NCI-H2227 treated with DMSO at 0.1 percent for 48 hours (cell line): ENCODE measurements at regions not wholly inside any gene's neighbourhood (a gene's known extent, or its start where the extent isn't known, plus 50 kb on each side); places are given as distances from the start of the nearest gene placed in this dataset.
"Not testable (repeated sequence)": the region's sequence is repeated elsewhere in the genome, so short reads cannot be mapped to it uniquely, and the experiment has no call there.

Experiments used
- DNase-seq: peaks from one replicate; lab custom pipeline; 2025; lab: John Stamatoyannopoulos, UW

DNA sequence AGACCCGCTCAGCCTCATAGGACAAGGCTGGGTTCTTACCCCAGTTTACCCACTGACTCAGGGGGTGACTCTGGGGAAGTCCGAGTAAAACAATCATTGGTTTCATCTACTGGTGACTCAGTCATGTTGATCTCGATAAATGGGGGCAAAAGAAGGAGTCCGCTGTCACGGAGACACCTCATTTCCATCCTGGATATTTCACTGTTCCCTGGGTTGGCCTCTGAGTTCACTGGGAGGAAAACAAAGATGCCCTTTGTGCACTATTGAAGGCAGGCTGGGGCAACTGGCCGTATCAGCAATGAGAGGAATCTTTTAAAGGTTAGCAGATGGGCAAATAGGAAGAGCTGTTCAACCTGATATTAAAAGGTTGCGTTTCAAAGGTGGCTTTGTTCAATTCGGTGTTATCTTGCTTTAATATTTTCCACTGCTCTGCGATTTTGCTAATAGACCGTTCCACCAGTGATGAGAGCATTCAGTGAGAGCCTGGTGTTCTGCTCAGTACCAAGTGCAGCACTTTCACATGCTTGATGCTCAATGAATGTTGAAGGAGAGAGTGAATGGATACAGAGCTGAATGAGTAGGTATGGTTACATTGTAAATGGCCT, 110.2 kb upstream of the EGFLAM start:
- no peak for DNase-seq

DNA sequence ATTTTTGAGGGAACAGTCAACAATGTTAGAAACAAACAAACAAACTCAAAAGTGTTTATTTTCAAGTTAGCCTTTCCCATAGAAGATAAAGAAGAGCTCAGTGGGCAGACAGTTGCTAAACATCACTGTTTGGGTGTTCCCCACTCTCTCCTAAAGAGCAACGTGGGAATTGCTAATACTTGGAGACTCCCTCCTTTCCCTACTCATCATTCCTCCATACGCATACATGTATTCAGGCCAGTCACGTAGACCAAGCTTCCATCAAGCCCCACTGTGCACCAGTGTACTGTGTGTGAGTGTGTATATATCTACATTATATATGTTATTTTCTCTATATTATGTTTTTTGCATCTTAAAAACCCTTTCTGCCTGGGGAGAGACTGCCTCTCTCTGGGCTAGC, 115.0 kb upstream of the EGFLAM start:
- no peak for DNase-seq

DNA sequence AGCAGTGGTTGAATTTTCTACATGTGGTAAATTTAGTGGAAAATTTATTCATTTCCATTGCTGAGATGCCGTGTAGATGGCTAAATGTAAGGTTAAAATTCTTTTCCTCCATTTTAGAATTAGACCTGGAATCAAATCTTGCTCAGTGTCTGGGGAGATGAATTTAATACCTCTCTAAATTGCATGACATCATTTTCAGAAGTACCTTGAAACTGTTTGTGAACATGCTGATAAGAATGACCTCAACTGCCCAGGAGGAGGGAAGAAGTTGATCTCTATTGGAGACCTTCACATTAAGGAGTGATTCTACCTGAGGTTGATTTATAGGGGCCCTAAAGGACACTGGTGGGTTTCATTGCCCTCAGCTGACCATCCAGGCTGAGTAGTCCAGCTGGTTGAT, 116.7 kb upstream of the EGFLAM start:
- no peak for DNase-seq

DNA sequence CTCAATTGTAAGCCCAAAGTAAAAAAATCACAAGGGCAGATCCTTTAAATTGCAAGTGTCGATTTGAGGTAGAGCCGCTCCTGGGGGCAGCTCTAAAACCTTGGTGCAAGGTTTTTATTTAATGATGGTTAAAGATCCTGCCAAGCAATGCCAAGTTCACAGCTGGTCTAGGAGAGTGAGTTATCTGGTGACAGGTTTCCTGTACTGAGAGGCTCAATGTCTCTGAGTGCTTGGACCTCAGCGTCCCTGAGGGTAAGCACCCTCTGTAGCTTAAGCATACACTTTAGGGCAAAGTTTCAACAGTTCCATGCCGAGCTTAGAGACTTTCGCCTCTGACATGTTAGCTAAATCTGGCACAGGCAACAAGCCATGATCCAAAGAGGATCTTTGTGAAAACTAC, 119.8 kb upstream of the EGFLAM start:
- DNase-seq = no peak

DNA sequence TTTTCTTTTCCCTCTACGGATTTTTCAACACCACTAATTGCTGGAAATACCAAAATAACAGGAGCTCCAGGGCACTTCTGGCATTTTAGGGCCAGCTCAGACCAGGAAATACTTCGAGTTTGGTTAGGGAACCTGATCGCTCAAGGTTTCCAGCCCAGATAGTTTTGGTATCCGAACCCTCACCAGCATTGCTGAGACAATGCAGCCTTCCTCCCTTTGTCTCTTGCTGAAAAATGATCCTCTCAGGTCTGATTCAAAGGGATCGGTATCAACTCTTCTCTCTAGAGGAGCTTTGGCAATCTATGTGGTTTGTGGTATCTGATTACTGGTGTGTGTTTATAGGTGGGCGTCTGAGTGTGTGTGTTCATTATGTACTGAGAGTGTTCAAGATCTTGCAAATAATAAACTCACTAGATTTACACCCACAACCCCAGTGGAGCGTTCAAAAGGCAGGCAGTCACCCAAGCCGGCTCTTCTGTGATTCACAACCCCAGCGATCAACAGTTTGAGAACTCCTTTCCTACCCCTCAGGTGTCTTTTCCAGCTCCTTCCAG, 122.8 kb upstream of the EGFLAM start:
- no peak for DNase-seq

DNA sequence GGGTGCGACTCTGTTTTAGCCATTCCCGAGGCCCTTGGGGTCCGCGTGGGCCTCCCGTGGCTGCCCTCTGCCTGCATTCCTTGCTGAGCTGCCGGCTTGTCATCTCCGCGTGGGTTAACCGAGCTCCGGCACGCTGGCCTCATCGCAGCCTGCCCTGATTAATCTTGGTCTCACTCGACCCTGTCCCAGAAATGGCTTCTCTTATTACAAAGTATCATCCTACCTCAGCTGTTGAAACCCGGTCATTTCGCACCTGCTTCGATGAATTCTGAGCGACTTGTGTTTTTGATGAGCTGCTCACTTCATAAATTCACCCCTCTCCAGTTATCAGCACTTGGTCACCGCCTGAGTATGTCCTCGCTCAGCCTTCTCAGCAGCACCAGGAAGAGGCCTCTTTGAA, 123.5 kb upstream of the EGFLAM start:
- no peak for DNase-seq

DNA sequence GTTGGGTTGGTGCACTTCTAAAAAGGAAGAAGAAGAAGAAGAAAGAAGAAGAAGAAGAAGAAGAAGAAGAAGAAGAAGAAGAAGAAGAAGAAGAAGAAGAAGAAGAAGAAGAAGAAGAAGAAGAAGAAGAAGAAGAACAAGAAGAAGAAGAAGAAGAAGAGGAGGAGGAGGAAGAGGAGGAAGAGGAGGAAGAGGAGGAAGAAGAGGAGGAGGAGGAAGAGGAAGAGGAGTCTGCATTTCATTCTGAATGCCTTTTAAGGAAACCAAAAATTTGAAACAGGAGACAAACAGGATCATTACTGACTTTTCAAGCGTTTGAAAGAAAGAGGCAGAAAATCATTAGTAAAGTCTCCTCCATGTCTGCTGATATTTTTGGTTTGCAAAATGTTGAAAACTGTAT, 124.1 kb upstream of the EGFLAM start:
- DNase-seq = not testable (repeated sequence)

DNA sequence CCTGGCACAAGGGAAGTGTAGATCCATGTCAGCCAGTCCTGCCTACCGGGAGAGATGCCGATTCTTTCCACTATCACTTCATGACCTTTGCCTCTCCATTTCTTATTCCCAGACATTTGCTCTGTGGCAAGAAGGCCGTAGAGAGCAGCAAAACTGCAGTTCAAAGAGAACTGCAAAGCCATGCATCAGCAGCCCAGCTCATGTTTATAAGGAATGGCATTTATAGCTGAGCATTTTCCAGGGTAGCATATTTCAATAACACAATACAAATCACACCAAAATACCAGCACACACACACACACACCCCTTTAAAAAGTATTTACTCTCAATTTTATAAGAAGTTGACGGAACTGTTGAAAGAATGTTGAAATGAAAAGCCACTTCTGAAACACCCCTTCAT, 126.7 kb upstream of the EGFLAM start:
- DNase-seq = no peak

DNA sequence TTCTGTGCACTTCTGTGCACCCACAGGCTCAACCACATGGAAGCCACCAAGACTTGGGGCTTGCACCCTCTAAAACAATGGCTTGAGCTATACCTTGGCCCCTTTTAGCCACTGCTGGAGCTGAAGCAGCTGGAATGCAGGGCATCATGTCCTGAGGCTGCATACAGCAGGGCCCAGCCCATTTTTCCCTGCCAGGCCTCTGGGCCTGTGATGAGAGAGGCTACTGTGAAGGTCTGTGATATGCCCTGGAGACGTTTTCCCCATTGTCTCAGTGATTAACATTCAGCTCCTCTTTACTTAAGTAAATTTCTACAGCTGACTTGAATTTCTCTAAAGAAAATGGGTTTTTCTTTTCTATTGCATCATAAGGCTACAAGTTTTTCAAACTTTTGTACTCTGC, 134.0 kb upstream of the EGFLAM start:
- no peak for DNase-seq

DNA sequence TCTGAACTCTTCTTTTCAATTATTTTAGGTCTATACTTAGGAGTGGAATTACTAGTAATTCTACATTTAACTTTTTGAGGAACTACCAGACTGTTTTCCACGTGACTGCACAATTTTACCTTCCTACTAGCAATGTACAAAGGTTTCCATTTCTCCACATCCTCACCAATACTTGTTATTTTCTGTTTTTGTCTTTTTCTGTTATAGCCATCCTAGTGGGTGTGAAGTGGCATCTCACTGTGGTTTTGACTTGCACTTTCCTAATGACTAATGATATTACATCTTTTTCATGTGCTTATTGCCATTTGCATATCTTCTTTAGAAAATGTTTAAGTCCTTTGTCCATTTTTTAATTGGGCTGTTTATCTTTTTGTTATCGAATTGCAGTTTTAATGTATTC, 136.9 kb upstream of the EGFLAM start:
- no peak for DNase-seq

DNA sequence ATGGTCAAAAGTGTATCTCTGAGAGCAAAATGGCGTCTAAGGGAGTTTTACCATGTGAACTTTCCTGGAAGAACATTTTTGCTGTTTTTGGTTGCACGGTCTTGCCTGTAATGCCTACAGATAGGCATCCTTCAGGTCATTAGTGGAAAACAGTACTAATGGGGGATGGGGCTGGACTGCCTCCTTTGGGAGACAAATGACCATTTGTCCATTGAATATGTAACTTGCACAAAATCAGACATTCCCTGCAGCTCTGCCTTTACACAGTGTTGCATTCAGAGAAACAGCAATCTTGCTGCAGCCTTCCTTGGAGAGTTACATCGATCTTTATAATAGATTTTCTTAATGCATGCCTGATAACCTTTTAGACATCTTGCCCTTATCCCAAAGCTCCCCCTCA, 138.5 kb upstream of the EGFLAM start:
- no peak for DNase-seq

DNA sequence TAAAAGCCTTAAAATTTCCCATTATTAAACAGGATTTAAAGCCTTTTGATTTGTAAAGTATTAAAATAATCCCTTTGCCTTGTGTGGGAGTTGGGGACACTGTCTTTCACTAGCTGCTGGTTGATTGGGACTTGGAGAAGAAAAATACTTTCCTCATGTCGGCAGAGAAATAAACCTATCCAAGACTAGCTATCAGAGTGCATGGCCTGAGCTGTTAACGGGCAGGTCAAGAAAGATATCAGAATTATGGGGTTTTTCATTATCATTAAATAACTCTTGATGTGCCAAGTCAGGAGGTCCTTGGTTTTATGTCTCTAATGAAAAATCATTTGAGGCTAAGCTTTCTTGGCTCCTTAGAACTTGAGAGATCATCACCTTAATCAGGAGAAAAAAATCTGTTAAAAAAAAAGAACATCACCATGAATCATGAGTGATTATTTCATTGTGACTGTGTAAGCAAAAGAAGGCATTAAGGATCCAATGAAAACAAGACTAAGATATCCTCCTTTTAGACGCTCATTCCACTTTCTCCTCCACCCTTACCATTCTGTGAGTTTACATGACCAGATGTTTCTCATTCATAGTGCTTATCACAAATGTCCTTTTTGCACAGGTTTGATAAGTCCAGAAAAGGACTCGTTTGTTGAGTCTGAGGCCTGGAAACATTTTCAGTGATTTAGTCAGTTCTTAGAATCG, 140.4 kb upstream of the EGFLAM start:
- no peak for DNase-seq

DNA sequence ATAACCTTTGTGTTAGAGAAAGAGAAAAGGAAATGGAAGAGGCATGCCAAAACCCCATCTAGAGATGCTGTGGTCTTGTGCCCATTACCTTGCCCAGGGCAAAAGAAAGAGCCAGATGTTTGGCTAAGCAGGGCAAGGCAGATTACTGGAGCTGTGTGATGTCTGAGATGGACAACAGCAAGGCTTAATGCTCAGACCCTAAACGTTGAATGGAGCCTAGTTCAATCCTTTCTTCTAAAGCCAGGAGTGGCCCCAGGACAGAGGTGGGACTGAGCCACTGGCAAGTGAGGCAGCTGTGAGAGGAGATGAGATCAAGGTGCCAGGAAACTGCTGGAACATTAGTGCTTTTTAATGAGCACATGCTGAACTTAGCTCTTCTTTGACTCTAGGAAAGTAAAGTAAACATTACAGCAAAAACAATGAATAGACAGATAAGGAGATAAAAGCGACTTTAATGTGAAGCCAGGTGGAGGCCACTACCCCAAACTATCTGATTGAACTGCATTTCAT, 143.0 kb upstream of the EGFLAM start:
- DNase-seq = no peak

DNA sequence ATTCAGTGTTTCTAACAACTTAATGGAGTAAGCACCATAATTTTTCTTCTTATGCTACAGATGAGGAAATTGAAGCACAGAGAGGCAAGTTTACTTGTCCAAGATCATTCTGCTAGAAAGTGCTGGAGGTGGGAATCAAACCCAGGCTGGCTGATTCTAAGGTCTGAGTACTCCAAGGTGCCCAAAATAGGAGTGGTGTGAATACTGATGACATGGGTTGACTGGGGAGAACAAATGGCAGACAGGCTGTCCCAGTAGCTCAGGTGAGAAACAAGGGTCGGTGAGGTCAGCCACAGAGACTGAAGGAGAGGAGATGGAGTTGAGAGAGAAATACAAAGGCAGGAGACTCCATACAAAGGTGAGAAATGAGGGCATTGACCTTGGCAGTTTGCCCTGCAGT, 144.5 kb upstream of the EGFLAM start:
- no peak for DNase-seq

DNA sequence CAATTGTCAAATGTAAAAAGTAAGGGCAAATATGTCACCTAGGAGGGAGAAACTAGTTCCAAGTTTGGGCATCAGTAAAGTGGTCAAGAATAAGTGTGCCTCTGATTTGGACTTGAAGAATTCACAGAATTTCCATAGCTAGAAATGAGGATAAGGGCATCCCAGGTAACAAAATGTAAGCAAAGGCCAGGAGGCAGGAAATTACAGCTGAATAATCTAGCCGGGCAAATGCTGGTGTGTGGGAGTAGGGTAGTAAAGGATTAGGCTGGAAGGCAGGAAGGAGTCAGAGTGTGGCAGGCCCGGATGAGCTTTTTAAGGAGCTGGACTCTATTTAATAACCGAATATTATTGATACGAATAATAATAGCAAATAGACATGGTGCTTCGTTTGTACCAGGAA, 144.9 kb upstream of the EGFLAM start:
- no peak for DNase-seq

DNA sequence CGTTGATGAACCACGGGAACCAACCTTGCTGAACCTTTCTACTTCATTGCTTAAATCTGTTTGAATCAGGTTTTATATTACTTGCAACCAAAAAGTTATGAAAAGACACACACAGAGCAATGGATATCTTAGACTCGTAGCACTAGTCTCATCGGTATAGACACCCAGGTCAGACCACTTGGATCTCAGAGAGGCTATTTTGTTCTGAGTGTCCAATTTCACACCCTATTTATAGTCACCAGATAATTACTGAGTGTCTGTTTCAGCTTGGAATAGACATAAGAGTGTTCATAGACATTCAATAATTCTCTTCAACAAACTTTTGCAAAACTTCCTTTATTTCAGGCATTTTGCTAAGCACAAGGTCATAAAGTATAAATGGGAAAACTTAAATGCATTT, 145.4 kb upstream of the EGFLAM start:
- no peak for DNase-seq

DNA sequence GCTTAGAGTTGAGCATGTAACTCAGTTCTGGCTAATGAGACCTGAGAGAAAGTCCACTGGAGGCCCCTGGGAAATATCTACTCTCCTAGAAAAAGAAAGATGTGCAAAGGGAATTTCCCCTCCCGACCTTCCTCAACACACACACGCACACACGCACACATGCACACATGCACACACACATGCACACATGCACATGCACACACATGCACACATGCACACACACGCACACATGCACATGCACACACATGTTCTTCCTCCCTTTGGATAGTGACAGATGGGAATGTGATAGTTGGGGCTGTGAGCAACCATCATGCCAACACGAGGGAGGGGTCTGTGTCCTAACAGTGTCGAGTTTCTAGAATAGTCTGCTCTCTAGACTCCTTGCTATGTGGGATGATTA, 148.2 kb upstream of the EGFLAM start:
- DNase-seq = no peak

DNA sequence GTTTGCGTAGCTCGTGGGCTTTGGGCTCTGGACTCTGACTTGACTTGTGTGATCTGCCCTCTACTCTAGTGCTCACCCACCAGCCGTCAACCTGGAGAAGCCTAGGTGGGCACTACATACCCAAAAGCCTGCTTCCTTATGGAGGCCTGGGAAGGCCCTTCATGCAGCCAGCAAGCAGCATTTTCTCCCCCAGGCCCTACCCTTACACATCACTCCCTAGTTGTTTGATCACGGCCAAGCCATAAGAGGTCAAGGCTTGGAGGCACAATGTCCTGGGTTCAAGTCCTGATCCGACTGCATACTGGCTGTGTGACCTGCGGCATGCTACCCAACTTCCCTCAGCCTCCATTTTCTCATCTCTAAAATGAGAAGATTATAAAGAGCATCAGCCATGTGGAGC, 151.3 kb upstream of the EGFLAM start:
- no peak for DNase-seq

DNA sequence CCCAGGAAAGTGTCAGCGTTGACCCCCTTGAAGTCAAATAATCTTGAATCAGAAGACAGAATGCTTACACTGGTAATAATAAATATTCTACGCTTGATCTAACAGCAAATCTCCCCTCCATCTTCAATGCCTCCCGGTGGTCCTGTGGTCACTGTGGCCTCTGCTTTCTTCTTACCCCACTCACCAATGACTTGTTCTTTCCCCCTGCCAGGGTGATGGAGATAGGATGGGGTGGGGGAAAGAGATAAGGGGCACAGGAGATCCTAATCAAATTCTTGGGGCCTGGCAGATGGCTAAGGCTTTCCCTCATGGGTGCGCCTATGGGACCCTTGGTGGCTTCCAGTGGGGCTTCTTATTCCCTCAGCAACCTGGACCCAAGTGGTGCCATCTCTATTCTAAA, 152.6 kb upstream of the EGFLAM start:
- no peak for DNase-seq

DNA sequence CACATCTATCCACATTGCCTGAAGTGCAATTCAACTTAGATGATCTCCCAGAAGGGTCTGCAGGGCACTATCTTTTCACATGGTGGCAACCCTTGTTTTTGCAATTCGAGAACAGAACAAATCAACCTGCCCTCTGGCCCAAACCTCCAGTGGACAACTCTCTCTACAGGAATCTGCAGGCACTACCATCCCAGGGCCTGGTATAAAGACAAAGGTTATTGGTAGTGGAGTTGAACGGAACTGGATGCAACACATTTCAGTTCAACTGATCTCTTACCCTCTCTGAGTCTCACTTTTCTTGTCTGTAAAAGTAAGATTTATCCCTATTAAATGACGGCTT, 153.2 kb upstream of the EGFLAM start:
- no peak for DNase-seq

DNA sequence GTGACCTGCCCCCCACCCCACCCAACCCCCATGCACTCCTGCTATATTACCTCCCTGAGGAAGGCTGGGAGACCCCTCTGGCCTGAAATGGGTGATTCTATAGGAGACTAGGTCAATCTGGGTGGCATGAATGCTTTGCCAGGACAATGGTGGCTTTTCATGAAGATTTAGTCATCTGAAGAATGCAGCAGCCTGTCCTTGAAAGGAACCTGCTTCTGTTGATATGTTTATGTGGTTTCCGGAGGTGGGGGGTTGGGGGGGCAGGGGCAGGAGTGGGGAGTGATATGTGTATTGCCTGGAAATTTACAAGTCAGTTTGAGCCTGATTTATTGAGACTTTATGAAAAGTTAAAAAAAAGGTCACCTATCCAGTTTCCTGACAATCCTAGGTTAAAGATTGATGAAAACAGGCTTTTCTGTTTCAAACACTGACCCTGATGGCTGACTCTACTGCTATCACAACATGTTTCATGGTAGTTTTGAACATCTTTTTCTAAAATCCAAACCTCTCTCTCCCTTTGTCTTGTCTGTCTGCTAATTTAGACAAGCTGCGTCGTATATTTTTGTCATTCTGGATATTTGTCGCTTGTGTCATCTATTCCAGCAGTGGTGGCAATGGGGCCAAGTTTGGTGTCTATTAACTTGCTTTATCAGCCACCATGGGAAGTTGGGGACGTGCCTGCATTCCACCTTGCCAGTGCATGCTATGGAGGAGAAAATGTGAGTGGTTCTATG, 153.7 kb upstream of the EGFLAM start:
- DNase-seq = no peak

DNA sequence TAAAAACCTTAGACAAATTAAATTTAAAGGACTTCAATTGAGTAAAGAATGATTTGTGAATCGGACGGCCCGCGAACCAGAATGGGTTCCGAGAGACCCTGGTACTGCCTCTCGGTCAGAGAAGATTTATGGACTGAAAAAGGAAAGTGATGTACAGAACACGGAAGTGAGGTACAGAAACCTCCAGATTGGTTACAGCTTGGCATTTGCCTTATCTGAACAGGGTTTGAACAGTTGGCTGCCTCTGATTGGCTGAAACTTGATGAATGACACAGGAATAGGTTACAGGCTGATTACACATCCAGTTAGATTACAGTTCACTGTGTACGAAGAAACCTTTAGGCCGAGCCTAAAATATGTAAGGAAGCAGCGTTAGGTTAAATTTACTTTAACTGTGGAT, 156.5 kb upstream of the EGFLAM start:
- DNase-seq = no peak
